SK-N-SH (cell line): ENCODE measurements at regions not wholly inside any gene's neighbourhood (a gene's known extent, or its start where the extent isn't known, plus 50 kb on each side); places are given as distances from the start of the nearest gene placed in this dataset.

ENCODE experiments used
- CTCF ChIA-PET: fragments of 300-600, 350-600 bp; formaldehyde crosslinking; extraction: SDS; loops from one replicate; lab custom pipeline; 2021; lab: Yijun Ruan, JAX
- POLR2A ChIA-PET: fragments of 350-600 bp; sonication (Branson Sonifier 250); formaldehyde crosslinking; extraction: SDS; loops from one replicate; lab custom pipeline; 2020; ENCODE audit warnings: antibody characterized with exemption, inconsistent platforms; lab: Yijun Ruan, JAX
- DNase-seq: peaks from one replicate; pipeline ENCODE4 v3.0.0; 2012
- H2AFZ ChIP-seq: fragments of 200-600 bp; sonication (generic); 2 replicates; pipeline ENCODE4 v1.8.1; 2016; ENCODE audit warnings: antibody characterized with exemption, mild to moderate bottlenecking, low read depth
- H3F3A ChIP-seq: fragments of 200-600 bp; sonication (generic); replicated peaks from 2 replicates; pipeline ENCODE3; 2016; ENCODE audit warnings: antibody characterized with exemption, mild to moderate bottlenecking; ENCODE audit not compliant: insufficient read depth
- H3K27ac ChIP-seq, 2 experiments: fragments of 200-500 bp in 1 of 2; fragments of 200-600 bp in 1 of 2; sonication (Bioruptor generic) in 1 of 2; sonication (generic), shearing (Covaris generic) in 1 of 2; 2 replicates each; pipeline versions ENCODE4 v1.5.1 to v1.6.1; 2014 to 2016; ENCODE audit warnings: low read depth in 2 of 2, inconsistent platforms in 1 of 2, low read length in 1 of 2, mild to moderate bottlenecking in 1 of 2, mixed read lengths in 1 of 2
- H3K27me3 ChIP-seq: fragments of 200-600 bp; sonication (generic), shearing (Covaris generic); 2 replicates; pipeline ENCODE4 v1.6.1; 2016; ENCODE audit warnings: mixed run types; ENCODE audit not compliant: insufficient read depth
- H3K36me3 ChIP-seq, 2 experiments: fragments of 200-500 bp in 1 of 2; fragments of 200-600 bp in 1 of 2; sonication (Bioruptor generic) in 1 of 2; sonication (generic) in 1 of 2; replicated peaks in 1 of 2; 2 replicates each; pipeline versions ENCODE3 to v1.5.1; 2014 to 2016; ENCODE audit warnings: low read length in 1 of 2, mild to moderate bottlenecking in 1 of 2; ENCODE audit not compliant: insufficient read depth in 2 of 2, control insufficient read depth in 1 of 2
- H3K4me1 ChIP-seq, 2 experiments: fragments of 200-500 bp in 1 of 2; fragments of 200-600 bp in 1 of 2; sonication (Bioruptor generic) in 1 of 2; sonication (generic), shearing (Covaris generic) in 1 of 2; 2 replicates each; pipeline versions ENCODE4 v1.5.1 to v1.6.1; 2014 to 2016; ENCODE audit warnings: low read depth in 1 of 2, low read length in 1 of 2, mixed run types in 1 of 2; ENCODE audit not compliant: insufficient read depth in 2 of 2, control insufficient read depth in 1 of 2
- H3K4me2 ChIP-seq: fragments of 200-600 bp; sonication (generic), shearing (Covaris generic); 2 replicates; pipeline ENCODE4 v1.6.1; 2017; ENCODE audit warnings: mixed run types
- H3K4me3 ChIP-seq, 2 experiments: fragments of 200-500 bp in 1 of 2; fragments of 200-600 bp in 1 of 2; sonication (Bioruptor generic) in 1 of 2; sonication (generic), shearing (Covaris generic) in 1 of 2; 2 replicates each; pipeline versions ENCODE4 v1.5.1 to v1.8.1; 2014 to 2016; ENCODE audit warnings: low read depth in 2 of 2, inconsistent platforms in 1 of 2, low read length in 1 of 2, mild to moderate bottlenecking in 1 of 2, mixed read lengths in 1 of 2, moderate library complexity in 1 of 2
- H3K79me2 ChIP-seq: fragments of 200-600 bp; sonication (generic); 2 replicates; pipeline ENCODE4 v1.8.1; 2017; ENCODE audit warnings: mild to moderate bottlenecking; ENCODE audit not compliant: insufficient read depth
- H3K9ac ChIP-seq: fragments of 200-600 bp; sonication (generic); 2 replicates; pipeline ENCODE4 v1.6.1; 2017; ENCODE audit warnings: mixed run types
- H3K9me2 ChIP-seq: fragments of 200-600 bp; sonication (generic); 2 replicates; pipeline ENCODE4 v1.6.1; 2017; ENCODE audit warnings: mixed run types
- H3K9me3 ChIP-seq: fragments of 200-600 bp; sonication (generic); 2 replicates; pipeline ENCODE4 v1.6.1; 2017; ENCODE audit warnings: mixed run types, mild to moderate bottlenecking, moderate library complexity
- H4K20me1 ChIP-seq: fragments of 200-600 bp; sonication (generic); 2 replicates; pipeline ENCODE4 v1.6.1; 2017; ENCODE audit warnings: mild to moderate bottlenecking, mixed run types; ENCODE audit not compliant: insufficient read depth
- FOSL2 ChIP-seq: IDR thresholded peaks from 2 replicates; pipeline ENCODE4 v1.4.0; 2012; ENCODE audit warnings: low read depth, mild to moderate bottlenecking, moderate library complexity, borderline replicate concordance
- FOXM1 ChIP-seq: IDR thresholded peaks from 2 replicates; pipeline ENCODE4 v1.4.0; 2012; ENCODE audit warnings: low read depth, mild to moderate bottlenecking
- GABPA ChIP-seq: IDR thresholded peaks from 2 replicates; pipeline ENCODE4 v1.4.0; 2012; ENCODE audit warnings: low read depth, mild to moderate bottlenecking
- GATA2 ChIP-seq: sonication (generic); formaldehyde crosslinking; IDR thresholded peaks from 2 replicates; pipeline ENCODE4 v1.5.0; 2020; ENCODE audit warnings: mild to moderate bottlenecking, missing genetic modification reagents
- MXI1 ChIP-seq: IDR thresholded peaks from 2 replicates; pipeline ENCODE4 v1.6.1; 2012; ENCODE audit warnings: mild to moderate bottlenecking, low read depth, low read length, improper control_type of control experiment
- NRF1 ChIP-seq: IDR thresholded peaks from 2 replicates; pipeline ENCODE4 v1.6.1; 2012; ENCODE audit warnings: low read depth, mild to moderate bottlenecking, low read length
- POLR2AphosphoS5 ChIP-seq: IDR thresholded peaks from 2 replicates; pipeline ENCODE4 v1.6.1; 2012; ENCODE audit warnings: low read depth, low read length
- RCOR1 ChIP-seq: fragments of 150-350 bp; IDR thresholded peaks from 2 replicates; pipeline ENCODE4 v1.6.1; 2017; ENCODE audit warnings: antibody characterized with exemption, low read length
- RXRA ChIP-seq: IDR thresholded peaks from 2 replicates; pipeline ENCODE4 v1.4.0; 2012; ENCODE audit warnings: low read depth, mild to moderate bottlenecking, borderline replicate concordance
- SIN3A ChIP-seq: IDR thresholded peaks from 2 replicates; pipeline ENCODE4 v1.6.1; 2012; ENCODE audit warnings: low read depth, mild to moderate bottlenecking, low read length, moderate library complexity, borderline replicate concordance
- TCF12 ChIP-seq: IDR thresholded peaks from 2 replicates; pipeline ENCODE4 v1.4.0; 2012
- TEAD4 ChIP-seq: IDR thresholded peaks from 2 replicates; pipeline ENCODE4 v1.4.0; 2012; ENCODE audit warnings: mild to moderate bottlenecking, borderline replicate concordance; ENCODE audit not compliant: insufficient read depth
- WGBS: methylation state at CpG from one replicate; pipeline ENCODE4 v1.1.6; 2017; ENCODE audit warnings: low lambda C conversion rate; 5-methylcytosine and 5-hydroxymethylcytosine counted together
- TF ChIP-seq, protein P1 (sequence below): IDR thresholded peaks from 2 replicates; pipeline ENCODE4 v1.4.0; 2012; ENCODE audit warnings: low read depth, borderline replicate concordance
- TF ChIP-seq, protein P2 (sequence below): fragments of 150-350 bp; IDR thresholded peaks from 2 replicates; pipeline ENCODE4 v1.6.1; 2016; ENCODE audit warnings: mild to moderate bottlenecking, low read depth, low read length
- TF ChIP-seq, protein P3 (sequence below): fragments of 150-350 bp; IDR thresholded peaks from 2 replicates; pipeline ENCODE4 v1.6.1; 2017; ENCODE audit warnings: antibody characterized with exemption, low read length, low read depth, borderline replicate concordance
- TF ChIP-seq, protein P4 (sequence below): IDR thresholded peaks from 2 replicates; pipeline ENCODE4 v1.6.1; 2012; ENCODE audit warnings: mild to moderate bottlenecking, low read depth, low read length, moderate library complexity
- TF ChIP-seq, protein P5 (sequence below): IDR thresholded peaks from 2 replicates; pipeline ENCODE4; 2012

DNA sequence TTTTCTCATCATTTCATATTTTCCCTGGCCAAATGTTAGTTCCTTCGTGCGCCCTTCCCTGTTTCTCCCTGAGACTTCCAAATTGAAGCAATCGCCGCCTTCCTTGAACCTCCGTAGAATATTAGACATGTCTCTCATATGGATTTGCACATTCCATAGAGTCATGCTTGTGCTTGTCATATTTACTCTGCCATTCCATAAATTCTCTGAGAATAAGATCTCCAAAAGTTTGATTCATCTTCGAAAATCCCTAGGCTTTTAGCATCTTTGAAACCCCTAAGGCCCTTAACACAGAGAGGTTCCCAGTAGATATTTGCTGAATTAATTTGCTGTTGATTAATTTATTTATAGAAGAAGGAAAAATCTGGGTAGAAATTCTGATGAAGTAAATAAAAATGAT is 202.2 kb upstream of the PIK3C3 start:
- no peaks in the 10 kb centered on the region for H3F3A ChIP-seq
- H3K9me3 ChIP-seq: no peaks in the 10 kb centered on the region
- CTCF ChIA-PET: interaction anchor here (1.2 to 1.4 kb wide), 2 partner anchors 16 to 152 kb away, joined by 3 read pairs; no protein-coding TSS in a partner anchor

More for the DNA sequence above, 202.2 kb upstream of the PIK3C3 start:
- Histone ChIP-seq H2AFZ (no peak overlapping the region), H3K79me2 (no peaks in the 10 kb centered on the region), H3K4me2 (no peak overlapping the region), H3K36me3 (no peaks in the 10 kb centered on the region), H3K9me2 (no peaks in the 10 kb centered on the region), H3K9ac (no peak overlapping the region), H4K20me1 (no peaks in the 10 kb centered on the region), H3K27ac (no peak overlapping the region), H3K27me3 (no peaks in the 10 kb centered on the region), H3K4me3 (no peak overlapping the region), H3K4me1 (no peaks in the 10 kb centered on the region; a peak in 1 of 4 replicates)
- 91% methylated on average over 6 of the region's 6 CpGs for WGBS
- POLR2A ChIA-PET: no interaction called here
- TF ChIP-seq SIN3A (no peak), FOXM1 (no peak), TCF12 (no peak), GABPA (no peak), FOSL2 (no peak), GATA2 (CRISPR knock-in tag) (no peak), POLR2AphosphoS5 (no peak), RXRA (no peak), RCOR1 (no peak), MXI1 (no peak), NRF1 (no peak), TEAD4 (no peak)
- TF ChIP-seq, protein P1, sequence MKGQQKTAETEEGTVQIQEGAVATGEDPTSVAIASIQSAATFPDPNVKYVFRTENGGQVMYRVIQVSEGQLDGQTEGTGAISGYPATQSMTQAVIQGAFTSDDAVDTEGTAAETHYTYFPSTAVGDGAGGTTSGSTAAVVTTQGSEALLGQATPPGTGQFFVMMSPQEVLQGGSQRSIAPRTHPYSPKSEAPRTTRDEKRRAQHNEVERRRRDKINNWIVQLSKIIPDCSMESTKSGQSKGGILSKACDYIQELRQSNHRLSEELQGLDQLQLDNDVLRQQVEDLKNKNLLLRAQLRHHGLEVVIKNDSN: no peak
- TF ChIP-seq, protein P2, sequence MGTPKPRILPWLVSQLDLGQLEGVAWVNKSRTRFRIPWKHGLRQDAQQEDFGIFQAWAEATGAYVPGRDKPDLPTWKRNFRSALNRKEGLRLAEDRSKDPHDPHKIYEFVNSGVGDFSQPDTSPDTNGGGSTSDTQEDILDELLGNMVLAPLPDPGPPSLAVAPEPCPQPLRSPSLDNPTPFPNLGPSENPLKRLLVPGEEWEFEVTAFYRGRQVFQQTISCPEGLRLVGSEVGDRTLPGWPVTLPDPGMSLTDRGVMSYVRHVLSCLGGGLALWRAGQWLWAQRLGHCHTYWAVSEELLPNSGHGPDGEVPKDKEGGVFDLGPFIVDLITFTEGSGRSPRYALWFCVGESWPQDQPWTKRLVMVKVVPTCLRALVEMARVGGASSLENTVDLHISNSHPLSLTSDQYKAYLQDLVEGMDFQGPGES: no peak
- TF ChIP-seq, protein P3, sequence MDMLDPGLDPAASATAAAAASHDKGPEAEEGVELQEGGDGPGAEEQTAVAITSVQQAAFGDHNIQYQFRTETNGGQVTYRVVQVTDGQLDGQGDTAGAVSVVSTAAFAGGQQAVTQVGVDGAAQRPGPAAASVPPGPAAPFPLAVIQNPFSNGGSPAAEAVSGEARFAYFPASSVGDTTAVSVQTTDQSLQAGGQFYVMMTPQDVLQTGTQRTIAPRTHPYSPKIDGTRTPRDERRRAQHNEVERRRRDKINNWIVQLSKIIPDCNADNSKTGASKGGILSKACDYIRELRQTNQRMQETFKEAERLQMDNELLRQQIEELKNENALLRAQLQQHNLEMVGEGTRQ: no peak
- TF ChIP-seq, protein P4, sequence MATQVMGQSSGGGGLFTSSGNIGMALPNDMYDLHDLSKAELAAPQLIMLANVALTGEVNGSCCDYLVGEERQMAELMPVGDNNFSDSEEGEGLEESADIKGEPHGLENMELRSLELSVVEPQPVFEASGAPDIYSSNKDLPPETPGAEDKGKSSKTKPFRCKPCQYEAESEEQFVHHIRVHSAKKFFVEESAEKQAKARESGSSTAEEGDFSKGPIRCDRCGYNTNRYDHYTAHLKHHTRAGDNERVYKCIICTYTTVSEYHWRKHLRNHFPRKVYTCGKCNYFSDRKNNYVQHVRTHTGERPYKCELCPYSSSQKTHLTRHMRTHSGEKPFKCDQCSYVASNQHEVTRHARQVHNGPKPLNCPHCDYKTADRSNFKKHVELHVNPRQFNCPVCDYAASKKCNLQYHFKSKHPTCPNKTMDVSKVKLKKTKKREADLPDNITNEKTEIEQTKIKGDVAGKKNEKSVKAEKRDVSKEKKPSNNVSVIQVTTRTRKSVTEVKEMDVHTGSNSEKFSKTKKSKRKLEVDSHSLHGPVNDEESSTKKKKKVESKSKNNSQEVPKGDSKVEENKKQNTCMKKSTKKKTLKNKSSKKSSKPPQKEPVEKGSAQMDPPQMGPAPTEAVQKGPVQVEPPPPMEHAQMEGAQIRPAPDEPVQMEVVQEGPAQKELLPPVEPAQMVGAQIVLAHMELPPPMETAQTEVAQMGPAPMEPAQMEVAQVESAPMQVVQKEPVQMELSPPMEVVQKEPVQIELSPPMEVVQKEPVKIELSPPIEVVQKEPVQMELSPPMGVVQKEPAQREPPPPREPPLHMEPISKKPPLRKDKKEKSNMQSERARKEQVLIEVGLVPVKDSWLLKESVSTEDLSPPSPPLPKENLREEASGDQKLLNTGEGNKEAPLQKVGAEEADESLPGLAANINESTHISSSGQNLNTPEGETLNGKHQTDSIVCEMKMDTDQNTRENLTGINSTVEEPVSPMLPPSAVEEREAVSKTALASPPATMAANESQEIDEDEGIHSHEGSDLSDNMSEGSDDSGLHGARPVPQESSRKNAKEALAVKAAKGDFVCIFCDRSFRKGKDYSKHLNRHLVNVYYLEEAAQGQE: no peak
- TF ChIP-seq, protein P5, sequence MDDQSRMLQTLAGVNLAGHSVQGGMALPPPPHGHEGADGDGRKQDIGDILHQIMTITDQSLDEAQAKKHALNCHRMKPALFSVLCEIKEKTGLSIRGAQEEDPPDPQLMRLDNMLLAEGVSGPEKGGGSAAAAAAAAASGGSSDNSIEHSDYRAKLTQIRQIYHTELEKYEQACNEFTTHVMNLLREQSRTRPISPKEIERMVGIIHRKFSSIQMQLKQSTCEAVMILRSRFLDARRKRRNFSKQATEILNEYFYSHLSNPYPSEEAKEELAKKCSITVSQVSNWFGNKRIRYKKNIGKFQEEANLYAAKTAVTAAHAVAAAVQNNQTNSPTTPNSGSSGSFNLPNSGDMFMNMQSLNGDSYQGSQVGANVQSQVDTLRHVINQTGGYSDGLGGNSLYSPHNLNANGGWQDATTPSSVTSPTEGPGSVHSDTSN: no peak
- DNase-seq: no peak
